ENCODE measurements at regions not wholly inside any gene's neighbourhood (a gene's known extent, or its start where the extent isn't known, plus 50 kb on each side); places are given as distances from the start of the nearest gene placed in this dataset.

DNA sequence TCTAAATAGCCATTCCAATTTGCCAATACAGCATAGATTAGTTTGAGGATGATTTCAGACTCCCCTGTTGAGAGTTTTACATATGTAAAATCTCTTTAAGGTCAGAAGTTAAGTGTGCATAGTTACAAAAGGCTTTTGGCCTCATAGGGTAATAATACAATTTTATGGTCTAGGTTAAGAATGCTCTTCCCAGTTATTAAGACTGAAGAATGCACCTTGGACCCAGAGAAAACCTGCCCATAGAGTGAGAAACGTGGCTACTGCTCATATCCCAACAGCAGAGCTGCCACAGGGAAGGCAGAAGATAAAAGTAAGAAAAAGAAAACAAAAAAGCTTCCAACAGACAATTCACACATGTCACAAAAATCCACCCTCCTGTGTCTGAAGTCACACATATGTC lies 255.9 kb downstream of the LMO4 start:
- Histone ChIP-seq H2AFZ (ENCODE audit: low read length) (no peak overlapping the region), H3K79me2 (ENCODE audit: control insufficient read depth, insufficient read depth, low read length) (no peaks in the 10 kb centered on the region), H3K9ac (ENCODE audit: insufficient read depth, low read length) (no peak overlapping the region), H3K4me3 (replicated peaks in 1 of 4; ENCODE audit: control extremely low read depth in 1 of 4, insufficient read depth in 1 of 4, low read depth in 3 of 4, low read length in 4 of 4) (no peak overlapping the region), H3K4me1 (ENCODE audit: control insufficient read depth, extremely low read depth, insufficient read depth, low read length) (no peaks in the 10 kb centered on the region), H3K27me3 (ENCODE audit: control insufficient read depth, insufficient read depth, low read length) (no peaks in the 10 kb centered on the region), H3K36me3 (ENCODE audit: control insufficient read depth, insufficient read depth, low read length) (no peaks in the 10 kb centered on the region), H4K20me1 (ENCODE audit: control insufficient read depth, extremely low read depth, insufficient read depth, low read length) (no peaks in the 10 kb centered on the region), H3K4me2 (ENCODE audit: extremely low read depth, insufficient read depth, low read length) (no peak overlapping the region), H3K27ac (ENCODE audit: insufficient read depth, low read length) (no peak overlapping the region), H3K9me3 (ENCODE audit: control insufficient read depth, insufficient read depth, low read depth, low read length) (no peaks in the 10 kb centered on the region)
- no peak for DNase-seq (ENCODE audit: low read depth in 2 of 2)
- no peak for TF ChIP-seq EZH2 (IDR thresholded peaks at IDR 0.05; ENCODE audit: low read length, missing control alignments)
- TF ChIP-seq, protein P1, sequence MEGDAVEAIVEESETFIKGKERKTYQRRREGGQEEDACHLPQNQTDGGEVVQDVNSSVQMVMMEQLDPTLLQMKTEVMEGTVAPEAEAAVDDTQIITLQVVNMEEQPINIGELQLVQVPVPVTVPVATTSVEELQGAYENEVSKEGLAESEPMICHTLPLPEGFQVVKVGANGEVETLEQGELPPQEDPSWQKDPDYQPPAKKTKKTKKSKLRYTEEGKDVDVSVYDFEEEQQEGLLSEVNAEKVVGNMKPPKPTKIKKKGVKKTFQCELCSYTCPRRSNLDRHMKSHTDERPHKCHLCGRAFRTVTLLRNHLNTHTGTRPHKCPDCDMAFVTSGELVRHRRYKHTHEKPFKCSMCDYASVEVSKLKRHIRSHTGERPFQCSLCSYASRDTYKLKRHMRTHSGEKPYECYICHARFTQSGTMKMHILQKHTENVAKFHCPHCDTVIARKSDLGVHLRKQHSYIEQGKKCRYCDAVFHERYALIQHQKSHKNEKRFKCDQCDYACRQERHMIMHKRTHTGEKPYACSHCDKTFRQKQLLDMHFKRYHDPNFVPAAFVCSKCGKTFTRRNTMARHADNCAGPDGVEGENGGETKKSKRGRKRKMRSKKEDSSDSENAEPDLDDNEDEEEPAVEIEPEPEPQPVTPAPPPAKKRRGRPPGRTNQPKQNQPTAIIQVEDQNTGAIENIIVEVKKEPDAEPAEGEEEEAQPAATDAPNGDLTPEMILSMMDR (conservative IDR thresholded peaks at IDR 0.05 in 1 of 2, IDR thresholded peaks at IDR 0.05 in 1 of 2; ENCODE audit: low read depth in 1 of 2, low read length in 2 of 2), result no peak

GRCh38 chr1:87586501-87586900 lies 257.8 kb downstream of the LMO4 start:
- Histone ChIP-seq H3K9ac (ENCODE audit: insufficient read depth, low read length) (no peak overlapping the region), H2AFZ (ENCODE audit: low read length) (no peak overlapping the region), H3K4me3 (replicated peaks in 1 of 4; ENCODE audit: control extremely low read depth in 1 of 4, insufficient read depth in 1 of 4, low read depth in 3 of 4, low read length in 4 of 4) (no peak overlapping the region), H3K36me3 (ENCODE audit: control insufficient read depth, insufficient read depth, low read length) (no peaks in the 10 kb centered on the region), H3K9me3 (ENCODE audit: control insufficient read depth, insufficient read depth, low read depth, low read length) (no peaks in the 10 kb centered on the region), H4K20me1 (ENCODE audit: control insufficient read depth, extremely low read depth, insufficient read depth, low read length) (no peaks in the 10 kb centered on the region), H3K27me3 (ENCODE audit: control insufficient read depth, insufficient read depth, low read length) (no peaks in the 10 kb centered on the region), H3K79me2 (ENCODE audit: control insufficient read depth, insufficient read depth, low read length) (no peaks in the 10 kb centered on the region), H3K27ac (ENCODE audit: insufficient read depth, low read length) (no peak overlapping the region), H3K4me1 (ENCODE audit: control insufficient read depth, extremely low read depth, insufficient read depth, low read length) (no peaks in the 10 kb centered on the region), H3K4me2 (ENCODE audit: extremely low read depth, insufficient read depth, low read length) (no peak overlapping the region)
- TF ChIP-seq, protein P1 (conservative IDR thresholded peaks at IDR 0.05 in 1 of 2, IDR thresholded peaks at IDR 0.05 in 1 of 2; ENCODE audit: low read depth in 1 of 2, low read length in 2 of 2), result no peak
- no peak for TF ChIP-seq EZH2 (IDR thresholded peaks at IDR 0.05; ENCODE audit: low read length, missing control alignments)
- no peak for DNase-seq (ENCODE audit: low read depth in 2 of 2)

DNA sequence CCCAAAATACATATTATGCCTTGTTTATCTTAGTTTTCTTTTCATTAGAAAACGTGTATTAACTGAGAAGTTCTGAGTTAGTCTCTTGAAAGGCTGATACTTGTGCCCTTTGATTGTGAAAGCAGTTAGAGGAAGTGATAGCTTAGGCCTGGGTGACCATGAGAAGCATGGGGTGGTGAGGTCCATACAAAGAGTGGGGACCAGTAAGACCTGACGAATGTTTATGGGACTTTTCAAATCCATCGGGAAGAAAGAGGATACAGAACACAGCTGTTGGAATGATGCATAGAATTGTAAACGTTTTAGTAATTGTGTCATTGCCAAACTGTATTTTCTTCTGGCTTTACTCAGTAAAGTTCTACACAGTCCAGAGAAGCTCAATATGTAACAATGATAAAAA lies 259.8 kb downstream of the LMO4 start:
- DNase-seq (ENCODE audit: low read depth in 2 of 2), result peak in 1 of 2 donors; percentile 83
- Histone ChIP-seq H3K79me2 (ENCODE audit: control insufficient read depth, insufficient read depth, low read length) (no peaks in the 10 kb centered on the region), H3K4me3 (replicated peaks in 1 of 4; ENCODE audit: control extremely low read depth in 1 of 4, insufficient read depth in 1 of 4, low read depth in 3 of 4, low read length in 4 of 4) (no peak overlapping the region), H3K36me3 (ENCODE audit: control insufficient read depth, insufficient read depth, low read length) (no peaks in the 10 kb centered on the region), H3K27me3 (ENCODE audit: control insufficient read depth, insufficient read depth, low read length) (no peaks in the 10 kb centered on the region), H3K4me2 (ENCODE audit: extremely low read depth, insufficient read depth, low read length) (no peak overlapping the region), H4K20me1 (ENCODE audit: control insufficient read depth, extremely low read depth, insufficient read depth, low read length) (no peaks in the 10 kb centered on the region), H3K9me3 (ENCODE audit: control insufficient read depth, insufficient read depth, low read depth, low read length) (no peaks in the 10 kb centered on the region), H3K27ac (ENCODE audit: insufficient read depth, low read length) (no peak overlapping the region), H3K9ac (ENCODE audit: insufficient read depth, low read length) (no peak overlapping the region), H2AFZ (ENCODE audit: low read length) (peak overlapping the region; percentile 29), H3K4me1 (ENCODE audit: control insufficient read depth, extremely low read depth, insufficient read depth, low read length) (no peaks in the 10 kb centered on the region)
- no peak for TF ChIP-seq EZH2 (IDR thresholded peaks at IDR 0.05; ENCODE audit: low read length, missing control alignments)
- TF ChIP-seq, protein P1 (conservative IDR thresholded peaks at IDR 0.05 in 1 of 2, IDR thresholded peaks at IDR 0.05 in 1 of 2; ENCODE audit: low read depth in 1 of 2, low read length in 2 of 2), result no peak

Measured in fibroblast of lung (primary cell).